SJSA1 (cell line): ENCODE measurements at regions not wholly inside any gene's neighbourhood (a gene's known extent, or its start where the extent isn't known, plus 50 kb on each side); places are given as distances from the start of the nearest gene placed in this dataset.
"Not testable (repeated sequence)": the region's sequence is repeated elsewhere in the genome, so short reads cannot be mapped to it uniquely, and the experiment has no call there.

Source experiments
- DNase-seq, 2 experiments: peaks; one replicate each; pipeline ENCODE4 v3.0.0-alpha.2; 2015 to 2020; ENCODE audit warnings: low spot score in 2 of 2, low read depth in 1 of 2
- H3K27ac ChIP-seq: fragments of 250-450 bp; sonication (Bioruptor Pico); 2 replicates; pipeline ENCODE4 v1.5.1; 2020; ENCODE audit warnings: mild to moderate bottlenecking, moderate library complexity
- H3K27me3 ChIP-seq: fragments of 250-450 bp; sonication (Bioruptor Pico); replicated peaks from 2 replicates; pipeline ENCODE4 v1.5.1; 2020; ENCODE audit warnings: mild to moderate bottlenecking, moderate library complexity
- H3K36me3 ChIP-seq: fragments of 250-450 bp; sonication (Bioruptor Pico); 2 replicates; pipeline ENCODE4 v1.5.1; 2020; ENCODE audit warnings: mild to moderate bottlenecking
- H3K4me1 ChIP-seq: fragments of 250-450 bp; sonication (Bioruptor Pico); replicated peaks from 2 replicates; pipeline ENCODE4 v1.6.1; 2021; ENCODE audit warnings: mild to moderate bottlenecking
- H3K4me3 ChIP-seq: fragments of 250-450 bp; sonication (Bioruptor Pico); 2 replicates; pipeline ENCODE4 v1.5.1; 2020; ENCODE audit warnings: mild to moderate bottlenecking
- H3K9me3 ChIP-seq: fragments of 250-450 bp; sonication (Bioruptor Pico); replicated peaks from 2 replicates; pipeline ENCODE4 v1.5.1; 2020; ENCODE audit warnings: mild to moderate bottlenecking

GRCh38 chr22:22127100-22127499 lies 117.5 kb upstream of the VPREB1 start:
- H3K4me3 ChIP-seq: no peak overlapping the region
- no peaks in the 10 kb centered on the region for H3K9me3 ChIP-seq
- H3K27ac ChIP-seq: no peak overlapping the region
- peaks cover 43% of the 10 kb centered on the region for H3K27me3 ChIP-seq
- no peak for DNase-seq
- no peaks in the 10 kb centered on the region for H3K4me1 ChIP-seq
- no peaks in the 10 kb centered on the region for H3K36me3 ChIP-seq

- peaks cover 43% of the 10 kb centered on the region for H3K27me3 ChIP-seq
- H3K9me3 ChIP-seq: no peaks in the 10 kb centered on the region
- no peak overlapping the region for H3K4me3 ChIP-seq
- DNase-seq: no peak
- H3K4me1 ChIP-seq: no peaks in the 10 kb centered on the region
- no peaks in the 10 kb centered on the region for H3K36me3 ChIP-seq
- no peak overlapping the region for H3K27ac ChIP-seq
Observed at GRCh38 chr22:22125579-22126468, 118.8 kb upstream of the VPREB1 start.

- Histone ChIP-seq H3K4me3 (no peak overlapping the region), H3K36me3 (no peaks in the 10 kb centered on the region), H3K27me3 (peaks cover 37% of the 10 kb centered on the region), H3K9me3 (no peaks in the 10 kb centered on the region), H3K27ac (no peak overlapping the region), H3K4me1 (no peaks in the 10 kb centered on the region)
- no peak for DNase-seq
Observed at GRCh38 chr22:22125028-22125578, 119.5 kb upstream of the VPREB1 start.

GRCh38 chr22:22124374-22124773 lies 120.2 kb upstream of the VPREB1 start:
- no peak overlapping the region for H3K27ac ChIP-seq
- H3K27me3 ChIP-seq: peaks cover 31% of the 10 kb centered on the region
- H3K36me3 ChIP-seq: no peaks in the 10 kb centered on the region
- no peak overlapping the region for H3K4me3 ChIP-seq
- no peaks in the 10 kb centered on the region for H3K4me1 ChIP-seq
- DNase-seq: no peak
- no peaks in the 10 kb centered on the region for H3K9me3 ChIP-seq

GRCh38 chr22:22123960-22124278 lies 120.7 kb upstream of the VPREB1 start:
- Histone ChIP-seq H3K4me3 (no peak overlapping the region), H3K27me3 (peaks cover 32% of the 10 kb centered on the region), H3K4me1 (no peaks in the 10 kb centered on the region), H3K9me3 (no peaks in the 10 kb centered on the region), H3K27ac (no peak overlapping the region), H3K36me3 (no peaks in the 10 kb centered on the region)
- no peak for DNase-seq

GRCh38 chr22:22123118-22123959 lies 121.2 kb upstream of the VPREB1 start:
- Histone ChIP-seq H3K36me3 (no peaks in the 10 kb centered on the region), H3K27ac (no peak overlapping the region), H3K4me3 (no peak overlapping the region), H3K4me1 (no peaks in the 10 kb centered on the region), H3K9me3 (no peaks in the 10 kb centered on the region), H3K27me3 (peaks cover 32% of the 10 kb centered on the region)
- no peak for DNase-seq

- Histone ChIP-seq H3K27ac (no peak overlapping the region), H3K36me3 (no peaks in the 10 kb centered on the region), H3K9me3 (no peaks in the 10 kb centered on the region), H3K4me1 (no peaks in the 10 kb centered on the region), H3K4me3 (no peak overlapping the region), H3K27me3 (peaks cover 28% of the 10 kb centered on the region)
- no peak for DNase-seq
Observed at GRCh38 chr22:22122348-22123117, 122.1 kb upstream of the VPREB1 start.

- no peak overlapping the region for H3K27ac ChIP-seq
- H3K9me3 ChIP-seq: no peaks in the 10 kb centered on the region
- H3K36me3 ChIP-seq: no peaks in the 10 kb centered on the region
- peaks cover 19% of the 10 kb centered on the region for H3K27me3 ChIP-seq
- no peak overlapping the region for H3K4me3 ChIP-seq
- H3K4me1 ChIP-seq: no peaks in the 10 kb centered on the region
- no peak for DNase-seq
Observed at GRCh38 chr22:22121445-22121844, 123.1 kb upstream of the VPREB1 start.

GRCh38 chr22:22120160-22120559 lies 124.4 kb upstream of the VPREB1 start:
- Histone ChIP-seq H3K9me3 (no peaks in the 10 kb centered on the region), H3K27me3 (peaks cover 19% of the 10 kb centered on the region), H3K27ac (no peak overlapping the region), H3K4me1 (no peaks in the 10 kb centered on the region), H3K4me3 (no peak overlapping the region), H3K36me3 (no peaks in the 10 kb centered on the region)
- DNase-seq: no peak

GRCh38 chr22:22118987-22119386 lies 125.6 kb upstream of the VPREB1 start:
- no peaks in the 10 kb centered on the region for H3K4me1 ChIP-seq
- no peak for DNase-seq
- H3K27me3 ChIP-seq: peaks cover 19% of the 10 kb centered on the region
- H3K9me3 ChIP-seq: no peaks in the 10 kb centered on the region
- H3K36me3 ChIP-seq: no peaks in the 10 kb centered on the region
- H3K4me3 ChIP-seq: no peak overlapping the region
- H3K27ac ChIP-seq: no peak overlapping the region

GRCh38 chr22:22117864-22118544 lies 126.6 kb upstream of the VPREB1 start:
- not testable (repeated sequence) for DNase-seq, H3K36me3 ChIP-seq, H3K4me1 ChIP-seq, H3K27ac ChIP-seq, H3K4me3 ChIP-seq, H3K9me3 ChIP-seq
- peaks cover 19% of the 10 kb centered on the region for H3K27me3 ChIP-seq

- H3K27ac ChIP-seq, H3K4me3 ChIP-seq, DNase-seq, H3K9me3 ChIP-seq, H3K4me1 ChIP-seq, H3K36me3 ChIP-seq: not testable (repeated sequence)
- peaks cover 20% of the 10 kb centered on the region for H3K27me3 ChIP-seq
Observed at GRCh38 chr22:22116997-22117770, 127.4 kb upstream of the VPREB1 start.
